CD14-positive monocyte (primary cell): ENCODE measurements at regions not wholly inside any gene's neighbourhood (a gene's known extent, or its start where the extent isn't known, plus 50 kb on each side); places are given as distances from the start of the nearest gene placed in this dataset.
"Not testable (repeated sequence)": the region's sequence is repeated elsewhere in the genome, so short reads cannot be mapped to it uniquely, and the experiment has no call there.

Experiments
- DNase-seq, 3 donors: peaks; one replicate each; pipeline ENCODE4 v3.0.0-alpha.2; 2011 to 2022
- H2AFZ ChIP-seq: 2 replicates; pipeline ENCODE4 v1.6.0; 2012; ENCODE audit warnings: mild to moderate bottlenecking, low read depth, low read length, inconsistent platforms; ENCODE audit not compliant: insufficient read depth, poor library complexity, severe bottlenecking
- H3K27ac ChIP-seq, 2 donors: 1 replicate in 1 of 2; 2 replicates in 1 of 2; pipeline ENCODE4 v1.5.1; 2012 to 2013; ENCODE audit warnings: low read length in 2 of 2, control low read depth in 1 of 2, inconsistent platforms in 1 of 2, low read depth in 1 of 2, mild to moderate bottlenecking in 1 of 2
- H3K27me3 ChIP-seq, 2 donors: one replicate each; pipeline versions ENCODE4 v1.6.0 to v1.6.1; 2011 to 2013; ENCODE audit warnings: low read length in 2 of 2; ENCODE audit not compliant: control insufficient read depth in 2 of 2, insufficient read depth in 2 of 2
- H3K36me3 ChIP-seq, 2 donors: replicated peaks in 1 of 2; 1 replicate in 1 of 2; 2 replicates in 1 of 2; pipeline versions ENCODE4 v1.5.1 to v1.6.1; 2012 to 2013; ENCODE audit warnings: low read length in 2 of 2, control low read depth in 1 of 2, inconsistent platforms in 1 of 2, mild to moderate bottlenecking in 1 of 2; ENCODE audit not compliant: insufficient read depth in 2 of 2, control insufficient read depth in 1 of 2
- H3K4me1 ChIP-seq, 2 donors: 1 replicate in 1 of 2; 2 replicates in 1 of 2; pipeline versions ENCODE4 v1.5.1 to v1.6.1; 2012 to 2013; ENCODE audit warnings: low read length in 2 of 2, control low read depth in 1 of 2, inconsistent platforms in 1 of 2, mild to moderate bottlenecking in 1 of 2, moderate library complexity in 1 of 2; ENCODE audit not compliant: insufficient read depth in 2 of 2, control insufficient read depth in 1 of 2
- H3K4me2 ChIP-seq: replicated peaks from 2 replicates; pipeline ENCODE3; 2012; ENCODE audit warnings: low read length, moderate library complexity, mild to moderate bottlenecking; ENCODE audit not compliant: poor library complexity, severe bottlenecking; ENCODE audit errors: extremely low read depth
- H3K4me3 ChIP-seq, 3 experiments: fragments of 200-600 bp in 1 of 3; sonication (generic) in 1 of 3; replicated peaks in 1 of 3; 1 replicate in 2 of 3; 2 replicates in 1 of 3; pipeline ENCODE4 v1.5.1; 2011 to 2013; ENCODE audit warnings: low read length in 3 of 3, mild to moderate bottlenecking in 3 of 3, control low read depth in 2 of 3, low read depth in 2 of 3, inconsistent platforms in 1 of 3, moderate library complexity in 1 of 3
- H3K79me2 ChIP-seq: 2 replicates; pipeline ENCODE4 v1.6.0; 2012; ENCODE audit warnings: mild to moderate bottlenecking, control low read depth, inconsistent platforms, low read length, moderate library complexity; ENCODE audit not compliant: insufficient read depth
- H3K9ac ChIP-seq: 2 replicates; pipeline ENCODE4 v1.6.0; 2017; ENCODE audit warnings: low read length, mild to moderate bottlenecking; ENCODE audit not compliant: insufficient read depth, poor library complexity, severe bottlenecking
- H3K9me3 ChIP-seq, 2 donors: replicated peaks in 1 of 2; 1 replicate in 1 of 2; 2 replicates in 1 of 2; pipeline versions ENCODE4 v1.5.1 to v1.6.1; 2012 to 2013; ENCODE audit warnings: low read length in 2 of 2, control low read depth in 1 of 2; ENCODE audit not compliant: control insufficient read depth in 1 of 2, insufficient read depth in 1 of 2
- H4K20me1 ChIP-seq: 2 replicates; pipeline ENCODE4 v1.6.0; 2012; ENCODE audit warnings: mild to moderate bottlenecking, low read length, control low read depth, moderate library complexity; ENCODE audit not compliant: insufficient read depth
- H3K27ac Mint-ChIP-seq, 7 donors: one replicate each; pipeline ENCODE4 v1.8.0; 2020; ENCODE audit warnings: mild to moderate bottlenecking in 7 of 7, mixed read lengths in 7 of 7, moderate library complexity in 6 of 7, inconsistent platforms in 2 of 7
- H3K27me3 Mint-ChIP-seq, 3 donors: one replicate each; pipeline ENCODE4 v1.8.0; 2021 to 2022; ENCODE audit warnings: low read depth in 3 of 3, mild to moderate bottlenecking in 3 of 3, mixed read lengths in 3 of 3, moderate library complexity in 3 of 3, inconsistent platforms in 1 of 3
- H3K36me3 Mint-ChIP-seq, 2 donors: one replicate each; pipeline ENCODE4 v1.8.0; 2020; ENCODE audit warnings: mixed read lengths in 2 of 2, inconsistent platforms in 1 of 2, mild to moderate bottlenecking in 1 of 2
- H3K4me1 Mint-ChIP-seq: one replicate; pipeline ENCODE4 v1.8.0; 2020; ENCODE audit warnings: mild to moderate bottlenecking, mixed read lengths
- H3K4me3 Mint-ChIP-seq, 2 donors: one replicate each; pipeline ENCODE4 v1.8.0; 2020; ENCODE audit warnings: mild to moderate bottlenecking in 2 of 2, mixed read lengths in 2 of 2, moderate library complexity in 1 of 2
- H3K9me3 Mint-ChIP-seq, 7 donors: one replicate each; pipeline ENCODE4 v1.8.0; 2020 to 2022; ENCODE audit warnings: mixed read lengths in 7 of 7, mild to moderate bottlenecking in 6 of 7, moderate library complexity in 6 of 7, inconsistent platforms in 2 of 7
- WGBS: methylation state at CpG from one replicate; pipeline ENCODE4 v1.1.5; 2013; ENCODE audit warnings: missing lambda C conversion rate; ENCODE audit not compliant: insufficient coverage; 5-methylcytosine and 5-hydroxymethylcytosine counted together
- intact Hi-C, 2 donors: fragments of 100-400 bp; cut with micrococcal nuclease; formaldehyde crosslinking; loops; one replicate each; pipeline versions ENCODE4 v1.15.0 to v1.15.1; 2023
- TF ChIP-seq, protein P1 (sequence below): fragments of 200-600 bp; IDR thresholded peaks from one replicate; pipeline ENCODE4 v1.8.0; 2022; ENCODE audit warnings: antibody characterized with exemption, mild to moderate bottlenecking

DNA sequence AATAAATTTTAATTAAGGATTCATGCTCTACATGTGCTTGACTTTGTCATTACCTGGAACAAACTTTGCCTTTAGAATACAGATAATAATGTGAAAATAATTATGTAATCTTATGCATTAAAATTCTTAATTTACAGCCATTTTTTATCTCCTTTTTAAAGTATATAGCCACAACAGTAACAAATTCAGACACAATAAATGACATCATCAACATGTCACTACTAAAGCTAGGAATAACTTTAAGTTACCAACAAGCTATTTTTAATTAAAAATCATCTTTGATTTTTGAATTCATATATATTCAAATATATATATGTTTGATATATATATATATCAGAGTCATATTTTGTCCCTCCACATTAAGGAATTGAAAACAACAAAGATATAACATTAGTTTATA, 107.7 kb downstream of the MAD2L1 start:
- Histone ChIP-seq H4K20me1 (no peaks in the 10 kb centered on the region), H3K9me3 (peaks cover 5% of the 10 kb centered on the region in 2 donors), H3K4me1 (no peaks in the 10 kb centered on the region), H2AFZ (no peak overlapping the region), H3K4me2 (no peak overlapping the region), H3K27me3 (no peaks in the 10 kb centered on the region), H3K79me2 (no peaks in the 10 kb centered on the region), H3K36me3 (no peaks in the 10 kb centered on the region), H3K9ac (no peak overlapping the region), H3K4me3 (no peak overlapping the region), H3K27ac (no peak overlapping the region)
- Mint-ChIP-seq H3K36me3 (no peaks in the 10 kb centered on the region), H3K4me3 (no peak overlapping the region), H3K27me3 (peaks cover 0 to 1% (median 0%) of the 10 kb centered on the region in 3 donors), H3K27ac (no peak overlapping the region), H3K4me1 (no peaks in the 10 kb centered on the region), H3K9me3 (peaks cover 4 to 20% (median 7%) of the 10 kb centered on the region in 7 donors)
- intact Hi-C loops: no loop called here
- no peak for DNase-seq
- TF ChIP-seq, protein P1, sequence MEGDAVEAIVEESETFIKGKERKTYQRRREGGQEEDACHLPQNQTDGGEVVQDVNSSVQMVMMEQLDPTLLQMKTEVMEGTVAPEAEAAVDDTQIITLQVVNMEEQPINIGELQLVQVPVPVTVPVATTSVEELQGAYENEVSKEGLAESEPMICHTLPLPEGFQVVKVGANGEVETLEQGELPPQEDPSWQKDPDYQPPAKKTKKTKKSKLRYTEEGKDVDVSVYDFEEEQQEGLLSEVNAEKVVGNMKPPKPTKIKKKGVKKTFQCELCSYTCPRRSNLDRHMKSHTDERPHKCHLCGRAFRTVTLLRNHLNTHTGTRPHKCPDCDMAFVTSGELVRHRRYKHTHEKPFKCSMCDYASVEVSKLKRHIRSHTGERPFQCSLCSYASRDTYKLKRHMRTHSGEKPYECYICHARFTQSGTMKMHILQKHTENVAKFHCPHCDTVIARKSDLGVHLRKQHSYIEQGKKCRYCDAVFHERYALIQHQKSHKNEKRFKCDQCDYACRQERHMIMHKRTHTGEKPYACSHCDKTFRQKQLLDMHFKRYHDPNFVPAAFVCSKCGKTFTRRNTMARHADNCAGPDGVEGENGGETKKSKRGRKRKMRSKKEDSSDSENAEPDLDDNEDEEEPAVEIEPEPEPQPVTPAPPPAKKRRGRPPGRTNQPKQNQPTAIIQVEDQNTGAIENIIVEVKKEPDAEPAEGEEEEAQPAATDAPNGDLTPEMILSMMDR: no peak

DNA sequence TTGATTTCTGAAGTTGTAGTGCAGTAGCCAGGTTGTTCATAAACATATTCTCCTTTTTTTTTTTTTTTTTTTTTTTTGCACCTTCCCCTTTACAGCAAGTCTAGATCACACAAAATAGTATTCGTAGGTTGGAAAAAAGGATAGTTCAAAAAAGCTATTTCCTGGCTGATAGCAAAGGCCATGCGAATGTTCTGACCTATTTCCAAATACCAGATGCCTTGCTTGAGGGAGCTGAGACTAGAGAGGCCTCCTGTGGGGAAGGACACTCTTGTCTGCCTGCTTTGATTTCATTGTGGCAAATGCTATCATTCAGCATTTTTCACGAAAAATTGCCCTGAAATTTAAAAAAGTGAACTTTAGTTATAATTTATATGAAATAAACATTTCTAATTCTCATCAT, 111.4 kb downstream of the MAD2L1 start:
- H3K27ac Mint-ChIP-seq: no peak overlapping the region
- H3K27me3 Mint-ChIP-seq: peaks cover 0 to 1% (median 0%) of the 10 kb centered on the region in 3 donors
- H3K36me3 ChIP-seq: no peaks in the 10 kb centered on the region
- peaks cover 2 to 13% (median 7%) of the 10 kb centered on the region in 7 donors for H3K9me3 Mint-ChIP-seq
- no peak overlapping the region for H3K4me3 ChIP-seq
- H3K27ac ChIP-seq: no peak overlapping the region
- H3K9ac ChIP-seq: no peak overlapping the region
- WGBS: no CpG with 5 or more reads among the region's 3 CpGs
- no peak overlapping the region for H3K4me3 Mint-ChIP-seq
- no peaks in the 10 kb centered on the region for H3K4me1 Mint-ChIP-seq
- H3K27me3 ChIP-seq: no peaks in the 10 kb centered on the region
- H3K9me3 ChIP-seq: peaks cover 5% of the 10 kb centered on the region in 2 donors
- intact Hi-C loops: no loop called here
- H3K36me3 Mint-ChIP-seq: no peaks in the 10 kb centered on the region
- no peak overlapping the region for H3K4me2 ChIP-seq
- no peaks in the 10 kb centered on the region for H3K4me1 ChIP-seq
- H3K79me2 ChIP-seq: no peaks in the 10 kb centered on the region
- H2AFZ ChIP-seq: no peak overlapping the region
- H4K20me1 ChIP-seq: no peaks in the 10 kb centered on the region
- TF ChIP-seq, protein P1: no peak
- DNase-seq: no peak

DNA sequence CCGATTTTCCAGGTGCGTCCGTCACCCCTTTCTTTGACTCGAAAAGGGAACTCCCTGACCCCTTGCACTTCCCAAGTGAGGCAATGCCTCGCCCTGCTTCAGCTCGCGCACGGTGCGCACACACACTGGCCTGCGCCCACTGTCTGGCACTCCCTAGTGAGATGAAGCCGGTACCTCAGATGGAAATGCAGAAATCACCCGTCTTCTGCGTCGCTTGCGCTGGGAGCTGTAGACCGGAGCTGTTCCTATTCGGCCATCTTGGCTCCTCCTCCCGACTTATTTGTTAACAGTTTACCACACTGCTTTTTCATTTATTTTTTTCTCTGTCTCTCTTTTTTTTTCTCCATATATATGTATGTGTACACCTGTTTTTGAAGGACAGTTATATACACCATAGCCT, 112.2 kb downstream of the MAD2L1 start:
- H3K4me1 ChIP-seq, H3K27ac Mint-ChIP-seq, H4K20me1 ChIP-seq, H3K9me3 ChIP-seq, H3K4me3 ChIP-seq, DNase-seq, H3K4me3 Mint-ChIP-seq, H3K4me2 ChIP-seq, H3K27me3 ChIP-seq, H2AFZ ChIP-seq, H3K36me3 Mint-ChIP-seq, H3K36me3 ChIP-seq, H3K4me1 Mint-ChIP-seq, H3K79me2 ChIP-seq, H3K27ac ChIP-seq, intact Hi-C loops, H3K27me3 Mint-ChIP-seq, H3K9ac ChIP-seq: not testable (repeated sequence)
- H3K9me3 Mint-ChIP-seq: peaks cover 2 to 13% (median 7%) of the 10 kb centered on the region in 7 donors
- WGBS: 93% methylated on average over 6 of the region's 18 CpGs
